Endodermal cell (in vitro differentiated cells): ENCODE measurements at regions not wholly inside any gene's neighbourhood (a gene's known extent, or its start where the extent isn't known, plus 50 kb on each side); places are given as distances from the start of the nearest gene placed in this dataset.

Experiments
- DNase-seq: peaks from one replicate; pipeline ENCODE4 v3.0.0-alpha.2; 2017
- H3K27ac ChIP-seq: 2 replicates; pipeline ENCODE4 v1.5.1; 2013; ENCODE audit warnings: mild to moderate bottlenecking, low read depth, low read length, moderate library complexity
- H3K27me3 ChIP-seq: 2 replicates; pipeline ENCODE4 v1.6.1; 2013; ENCODE audit warnings: mild to moderate bottlenecking, low read length, moderate library complexity; ENCODE audit not compliant: insufficient read depth, control insufficient read depth, poor library complexity, severe bottlenecking
- H3K36me3 ChIP-seq: 2 replicates; pipeline ENCODE4 v1.7.0; 2013; ENCODE audit warnings: mild to moderate bottlenecking, low read length, moderate library complexity; ENCODE audit not compliant: control insufficient read depth, insufficient read depth
- H3K4me1 ChIP-seq: one replicate; pipeline ENCODE4 v1.7.0; 2013; ENCODE audit warnings: low read length; ENCODE audit not compliant: control insufficient read depth, insufficient read depth
- H3K4me3 ChIP-seq: 2 replicates; pipeline ENCODE4 v1.5.1; 2013; ENCODE audit warnings: mild to moderate bottlenecking, low read length, moderate library complexity
- H3K9ac ChIP-seq: 2 replicates; pipeline ENCODE4 v1.6.1; 2013; ENCODE audit warnings: mild to moderate bottlenecking, low read length, moderate library complexity; ENCODE audit not compliant: poor library complexity, severe bottlenecking; ENCODE audit errors: extremely low read depth
- H3K9me3 ChIP-seq: 2 replicates; pipeline ENCODE4 v1.6.1; 2013; ENCODE audit warnings: mild to moderate bottlenecking, low read length, moderate library complexity; ENCODE audit not compliant: control insufficient read depth
- H3K27ac Mint-ChIP-seq: 2 replicates; pipeline ENCODE4 v1.8.0; 2020; ENCODE audit warnings: mixed read lengths
- H3K27me3 Mint-ChIP-seq: 2 replicates; pipeline ENCODE4 v1.8.0; 2021; ENCODE audit warnings: mild to moderate bottlenecking, mixed read lengths; ENCODE audit not compliant: insufficient read depth
- H3K36me3 Mint-ChIP-seq: 2 replicates; pipeline ENCODE4 v1.8.0; 2020; ENCODE audit warnings: low read depth, mixed read lengths
- H3K4me1 Mint-ChIP-seq: 2 replicates; pipeline ENCODE4 v1.8.0; 2020; ENCODE audit warnings: mixed read lengths
- H3K4me3 Mint-ChIP-seq: 2 replicates; pipeline ENCODE4 v1.8.0; 2020; ENCODE audit warnings: mild to moderate bottlenecking, moderate library complexity, mixed read lengths
- H3K9me3 Mint-ChIP-seq: 2 replicates; pipeline ENCODE4 v1.8.0; 2020; ENCODE audit warnings: mild to moderate bottlenecking, mixed read lengths
- CTCF ChIP-seq: fragments of 200-600 bp; sonication (generic); conservative IDR thresholded peaks from 2 replicates; pipeline ENCODE4 v1.5.0; 2021; ENCODE audit warnings: antibody characterized with exemption, mild to moderate bottlenecking
- WGBS, 2 experiments: methylation state at CpG; one replicate each; pipeline versions ENCODE4 v1.1.5 to v1.1.7; 2013; ENCODE audit warnings: missing lambda C conversion rate in 2 of 2, mixed read lengths in 1 of 2; ENCODE audit not compliant: insufficient coverage in 1 of 2, insufficient read length in 1 of 2; 5-methylcytosine and 5-hydroxymethylcytosine counted together

GRCh38 chr4:175871774-175872405 lies 59.8 kb upstream of the GPM6A start:
- H3K4me1 ChIP-seq, result no peaks in the 10 kb centered on the region
- H3K27ac ChIP-seq, result no peak overlapping the region
- H3K4me1 Mint-ChIP-seq, result peaks cover 4% of the 10 kb centered on the region
- no peak overlapping the region for H3K27ac Mint-ChIP-seq
- H3K4me3 Mint-ChIP-seq, result no peak overlapping the region
- H3K36me3 ChIP-seq, result no peaks in the 10 kb centered on the region
- WGBS, 2 experiments, result 90 to 97% methylated on average over 1 to 2 of the region's 2 CpGs
- no peaks in the 10 kb centered on the region for H3K9me3 Mint-ChIP-seq
- H3K36me3 Mint-ChIP-seq, result no peaks in the 10 kb centered on the region
- no peak overlapping the region for H3K9ac ChIP-seq
- H3K27me3 Mint-ChIP-seq, result no peaks in the 10 kb centered on the region
- no peak for TF ChIP-seq CTCF
- H3K9me3 ChIP-seq, result no peaks in the 10 kb centered on the region
- DNase-seq, result no peak
- H3K4me3 ChIP-seq, result no peak overlapping the region
- no peaks in the 10 kb centered on the region for H3K27me3 ChIP-seq

- no peaks in the 10 kb centered on the region for H3K36me3 ChIP-seq
- no peak overlapping the region for H3K27ac ChIP-seq
- Mint-ChIP-seq H3K36me3 (no peaks in the 10 kb centered on the region), H3K4me3 (no peak overlapping the region), H3K27ac (no peak overlapping the region), H3K27me3 (no peaks in the 10 kb centered on the region), H3K4me1 (peaks cover 4% of the 10 kb centered on the region), H3K9me3 (peaks cover 5% of the 10 kb centered on the region)
- whole genome bisulfite sequencing, 2 experiments, result 100% methylated on average over 1 of the region's 1 CpG
- TF ChIP-seq CTCF, result no peak
- H3K27me3 ChIP-seq, result no peaks in the 10 kb centered on the region
- no peaks in the 10 kb centered on the region for H3K4me1 ChIP-seq
- no peak overlapping the region for H3K9ac ChIP-seq
- no peak overlapping the region for H3K4me3 ChIP-seq
- no peaks in the 10 kb centered on the region for H3K9me3 ChIP-seq
- no peak for DNase-seq
Observed at GRCh38 chr4:175873707-175874106, 61.6 kb upstream of the GPM6A start.

GRCh38 chr4:175874306-175874705 lies 62.2 kb upstream of the GPM6A start:
- Histone ChIP-seq H3K4me3 (no peak overlapping the region), H3K4me1 (no peaks in the 10 kb centered on the region), H3K9me3 (no peaks in the 10 kb centered on the region), H3K27ac (no peak overlapping the region), H3K9ac (no peak overlapping the region), H3K27me3 (no peaks in the 10 kb centered on the region), H3K36me3 (no peaks in the 10 kb centered on the region)
- H3K27ac Mint-ChIP-seq, result no peak overlapping the region
- H3K4me3 Mint-ChIP-seq, result no peak overlapping the region
- H3K4me1 Mint-ChIP-seq, result peaks cover 4% of the 10 kb centered on the region
- WGBS, 2 experiments, result 85 to 89% methylated on average over 5 of the region's 5 CpGs
- no peaks in the 10 kb centered on the region for H3K27me3 Mint-ChIP-seq
- DNase-seq, result no peak
- peaks cover 11% of the 10 kb centered on the region for H3K9me3 Mint-ChIP-seq
- no peaks in the 10 kb centered on the region for H3K36me3 Mint-ChIP-seq
- TF ChIP-seq CTCF, result no peak
